Right lobe of liver (tissue), 6 donors: ENCODE measurements at regions not wholly inside any gene's neighbourhood (a gene's known extent, or its start where the extent isn't known, plus 50 kb on each side); places are given as distances from the start of the nearest gene placed in this dataset.

Experiments used
- ATAC-seq, 4 donors: fragments of 200-7000 bp; cut with Tn5 transposase; one replicate each; pipeline ENCODE4 v1.9.1; 2020; ENCODE audit warnings: mild to moderate bottlenecking in 4 of 4, moderate library complexity in 4 of 4
- DNase-seq, 3 donors: peaks; one replicate each; pipeline ENCODE4 v3.0.0-alpha.2; 2020
- H3K27ac ChIP-seq, 3 donors: fragments of 200-600 bp; one replicate each; pipeline ENCODE4 v1.8.0; 2022
- H3K27me3 ChIP-seq, 2 donors: fragments of 200-600 bp; one replicate each; pipeline ENCODE4 v1.8.0; 2022
- H3K36me3 ChIP-seq, 4 donors: fragments of 200-600 bp; sonication (generic) in 1 of 4; one replicate each; pipeline versions ENCODE4 v1.5.1 to v1.8.0; 2017 to 2022; ENCODE audit warnings: control low read depth in 1 of 4
- H3K4me1 ChIP-seq, 4 donors: fragments of 200-600 bp; sonication (generic) in 1 of 4; one replicate each; pipeline versions ENCODE4 v1.5.1 to v1.8.0; 2017 to 2022; ENCODE audit warnings: control low read depth in 1 of 4
- H3K4me3 ChIP-seq, 3 donors: fragments of 200-600 bp; one replicate each; pipeline ENCODE4 v1.8.0; 2022
- H3K9me3 ChIP-seq, 4 donors: fragments of 200-600 bp; sonication (generic) in 1 of 4; one replicate each; pipeline versions ENCODE4 v1.5.1 to v1.8.0; 2017 to 2022; ENCODE audit warnings: control low read depth in 1 of 4
- POLR2A ChIP-seq: fragments of 450-650 bp; IDR thresholded peaks from one replicate; pipeline ENCODE4 v1.6.1; 2017; ENCODE audit warnings: antibody characterized with exemption, mild to moderate bottlenecking
- WGBS: methylation state at CpG from one replicate; pipeline ENCODE4 v1.1.6; 2018; ENCODE audit warnings: low coverage, low lambda C conversion rate; ENCODE audit not compliant: insufficient coverage; ENCODE audit errors: missing lambda C conversion rate; 5-methylcytosine and 5-hydroxymethylcytosine counted together
- intact Hi-C, 2 donors: fragments of 100-400 bp; cut with DNase I; formaldehyde crosslinking; loops; one replicate each; pipeline versions ENCODE4 v1.11.2 to v1.14.1; 2022
- TF ChIP-seq, protein P1 (sequence below), 4 donors: fragments of 200-600 bp in 3 of 4; fragments of 450-650 bp in 1 of 4; IDR thresholded peaks; one replicate each; pipeline versions ENCODE4 v1.5.1 to v1.8.0; 2016 to 2022; ENCODE audit warnings: antibody characterized with exemption in 4 of 4, mild to moderate bottlenecking in 2 of 4
- donor health status: DM: no; HTN: yes; CAD: no.
- donor health status: DM: no; HTN: no; CAD: no.
- donor health status: DM: no; HTN: no; CAD: no.
- donor health status: DM: no; HTN: yes; CAD: no.
- donor health status: DM: no; HTN: yes; CAD: no.

DNA sequence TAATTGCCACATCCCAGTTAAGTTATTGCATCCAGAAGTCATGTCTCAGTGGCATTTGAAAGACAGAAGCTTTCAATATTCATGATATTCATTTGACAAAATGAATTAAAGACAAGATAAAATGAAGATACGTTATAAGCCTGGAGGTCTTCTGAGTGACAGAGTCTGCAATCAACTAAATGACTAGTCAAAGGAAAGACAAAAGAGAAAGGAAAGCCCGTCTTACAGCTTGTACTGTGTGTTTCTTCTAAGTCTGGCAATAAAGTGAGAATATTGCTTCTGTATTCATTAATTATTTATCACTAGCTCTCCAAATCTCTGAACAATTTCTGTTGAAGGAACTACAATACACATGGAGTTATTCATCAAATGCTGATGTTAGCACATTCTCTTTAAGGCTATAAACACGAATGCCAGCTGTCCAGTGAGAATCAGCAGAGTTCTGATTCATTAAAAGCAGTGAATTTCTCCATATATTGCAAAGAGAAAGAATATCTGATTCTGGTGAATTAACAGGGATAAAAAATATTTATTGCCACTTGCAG lies 70.7 kb downstream of the ATXN7L3B start:
- DNase-seq = no peak
- WGBS = 48% methylated on average over 3 of the region's 3 CpGs

DNA sequence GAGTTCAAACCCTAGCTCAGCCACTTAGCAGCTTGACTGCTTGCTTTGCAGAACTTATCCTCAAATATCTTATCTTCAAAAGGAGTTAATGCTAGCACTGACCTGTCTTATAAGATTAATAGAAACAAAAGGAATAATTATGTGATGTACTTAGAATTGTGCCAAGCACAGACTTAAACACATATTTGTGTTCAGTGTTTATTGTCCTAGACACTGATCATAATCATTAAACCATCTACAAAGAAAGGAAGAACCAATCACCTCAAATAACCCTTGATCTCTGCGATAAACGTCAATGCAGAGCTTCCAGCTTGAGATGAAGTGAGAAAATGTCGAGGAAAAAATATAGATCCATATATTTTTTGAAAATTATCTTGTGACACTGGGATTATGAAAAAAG lies 73.1 kb downstream of the ATXN7L3B start:
- Histone ChIP-seq H3K36me3 (no peaks in the 10 kb centered on the region), H3K27ac (no peak overlapping the region), H3K27me3 (no peaks in the 10 kb centered on the region), H3K4me3 (no peak overlapping the region), H3K4me1 (no peaks in the 10 kb centered on the region), H3K9me3 (no peaks in the 10 kb centered on the region)
- no peak for TF ChIP-seq POLR2A
- TF ChIP-seq, protein P1, sequence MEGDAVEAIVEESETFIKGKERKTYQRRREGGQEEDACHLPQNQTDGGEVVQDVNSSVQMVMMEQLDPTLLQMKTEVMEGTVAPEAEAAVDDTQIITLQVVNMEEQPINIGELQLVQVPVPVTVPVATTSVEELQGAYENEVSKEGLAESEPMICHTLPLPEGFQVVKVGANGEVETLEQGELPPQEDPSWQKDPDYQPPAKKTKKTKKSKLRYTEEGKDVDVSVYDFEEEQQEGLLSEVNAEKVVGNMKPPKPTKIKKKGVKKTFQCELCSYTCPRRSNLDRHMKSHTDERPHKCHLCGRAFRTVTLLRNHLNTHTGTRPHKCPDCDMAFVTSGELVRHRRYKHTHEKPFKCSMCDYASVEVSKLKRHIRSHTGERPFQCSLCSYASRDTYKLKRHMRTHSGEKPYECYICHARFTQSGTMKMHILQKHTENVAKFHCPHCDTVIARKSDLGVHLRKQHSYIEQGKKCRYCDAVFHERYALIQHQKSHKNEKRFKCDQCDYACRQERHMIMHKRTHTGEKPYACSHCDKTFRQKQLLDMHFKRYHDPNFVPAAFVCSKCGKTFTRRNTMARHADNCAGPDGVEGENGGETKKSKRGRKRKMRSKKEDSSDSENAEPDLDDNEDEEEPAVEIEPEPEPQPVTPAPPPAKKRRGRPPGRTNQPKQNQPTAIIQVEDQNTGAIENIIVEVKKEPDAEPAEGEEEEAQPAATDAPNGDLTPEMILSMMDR (IDR thresholded peaks at IDR 0.05) = no peak
- 48% methylated on average over 3 of the region's 3 CpGs for WGBS
- DNase-seq = no peak
- intact Hi-C loops = no loop called here
- no peak for ATAC-seq

More for the DNA sequence above, 70.7 kb downstream of the ATXN7L3B start:
- TF ChIP-seq, protein P1 (IDR thresholded peaks at IDR 0.05) = no peak
- no peak for TF ChIP-seq POLR2A
- ATAC-seq = no peak
- H3K9me3 ChIP-seq = no peaks in the 10 kb centered on the region
- H3K27me3 ChIP-seq = no peaks in the 10 kb centered on the region
- no peak overlapping the region for H3K27ac ChIP-seq
- H3K36me3 ChIP-seq = no peaks in the 10 kb centered on the region
- H3K4me3 ChIP-seq = no peak overlapping the region
- intact Hi-C loops = no loop called here
- no peaks in the 10 kb centered on the region for H3K4me1 ChIP-seq

DNA sequence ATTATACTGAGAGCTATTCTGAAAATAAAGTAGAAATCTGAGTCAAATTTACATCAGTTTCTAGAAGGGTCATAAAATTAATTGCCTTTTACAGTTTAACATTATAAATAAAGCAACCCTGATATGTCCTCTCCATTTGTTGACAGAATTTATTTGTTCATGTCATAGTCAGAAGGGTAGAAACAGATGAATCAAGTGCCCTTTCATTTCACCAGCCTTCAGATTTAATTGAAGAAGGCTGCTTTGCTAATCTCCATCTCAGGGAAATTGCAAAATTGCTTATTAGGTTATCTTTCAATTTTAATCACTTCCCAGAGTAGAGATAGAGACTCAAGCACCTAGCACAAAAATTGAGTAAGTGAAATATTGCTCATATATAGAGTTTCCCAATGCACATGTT lies 76.8 kb downstream of the ATXN7L3B start:
- no peaks in the 10 kb centered on the region for H3K36me3 ChIP-seq
- ATAC-seq (no peak), DNase-seq (no peak)
- H3K27ac ChIP-seq = no peak overlapping the region
- no peak overlapping the region for H3K4me3 ChIP-seq
- H3K4me1 ChIP-seq = no peaks in the 10 kb centered on the region
- no peaks in the 10 kb centered on the region for H3K27me3 ChIP-seq
- H3K9me3 ChIP-seq = no peaks in the 10 kb centered on the region
- TF ChIP-seq, protein P1 (IDR thresholded peaks at IDR 0.05) = no peak
- TF ChIP-seq POLR2A = no peak
- intact Hi-C loops = no loop called here

DNA sequence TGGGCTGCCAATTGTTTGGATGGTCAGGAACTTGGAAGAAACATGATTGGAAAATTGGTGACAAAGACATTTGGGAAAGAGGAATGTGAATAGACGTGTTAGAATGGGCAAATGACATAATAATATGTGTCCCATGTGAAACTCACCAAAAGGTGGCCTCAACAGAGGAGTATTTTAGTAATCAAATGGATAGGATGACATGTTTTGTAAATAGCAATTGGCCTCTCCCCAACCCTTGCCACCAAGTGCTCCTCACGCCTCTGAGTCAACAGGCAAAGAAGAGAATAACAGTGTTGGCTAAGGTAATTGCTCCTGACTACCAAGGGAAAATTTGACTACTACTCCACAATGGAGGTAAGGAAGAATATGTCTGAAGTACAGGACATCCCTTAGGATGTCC lies 81.4 kb downstream of the ATXN7L3B start:
- TF ChIP-seq, protein P1 (IDR thresholded peaks at IDR 0.05) = no peak
- no peak for TF ChIP-seq POLR2A
- Histone ChIP-seq H3K36me3 (no peaks in the 10 kb centered on the region), H3K9me3 (no peaks in the 10 kb centered on the region), H3K4me3 (no peak overlapping the region), H3K27ac (no peak overlapping the region), H3K4me1 (no peaks in the 10 kb centered on the region), H3K27me3 (no peaks in the 10 kb centered on the region)
- intact Hi-C loops = no loop called here
- ATAC-seq = no peak
- no peak for DNase-seq
- WGBS = 31% methylated on average over 2 of the region's 2 CpGs

DNA sequence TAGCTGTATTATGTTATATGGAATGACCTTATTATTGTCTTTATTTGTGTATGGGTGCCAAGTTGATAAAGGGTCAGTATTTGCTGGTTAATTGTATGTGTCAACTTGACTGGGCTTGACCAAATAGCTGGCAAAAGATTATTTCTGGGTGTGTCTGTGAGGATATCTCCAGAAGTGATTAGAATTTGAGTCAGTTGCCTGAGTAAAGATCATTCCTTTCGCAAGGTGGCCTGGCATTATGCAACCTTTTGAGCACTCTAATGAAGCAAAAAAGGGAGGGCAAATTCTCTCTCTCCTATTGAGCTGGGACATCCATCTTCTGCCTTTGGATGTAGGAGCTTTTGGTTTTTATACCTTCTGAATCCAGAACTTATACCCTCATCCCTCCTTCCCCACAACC lies 82.2 kb downstream of the ATXN7L3B start:
- 27% methylated on average over 1 of the region's 1 CpG for WGBS
- no peaks in the 10 kb centered on the region for H3K4me1 ChIP-seq
- intact Hi-C loops = no loop called here
- H3K27me3 ChIP-seq = no peaks in the 10 kb centered on the region
- no peak overlapping the region for H3K27ac ChIP-seq
- no peaks in the 10 kb centered on the region for H3K9me3 ChIP-seq
- H3K4me3 ChIP-seq = no peak overlapping the region
- H3K36me3 ChIP-seq = no peaks in the 10 kb centered on the region
- no peak for ATAC-seq
- DNase-seq = no peak
- TF ChIP-seq POLR2A = no peak
